HCT116 (cell line): ENCODE measurements at regions not wholly inside any gene's neighbourhood (a gene's known extent, or its start where the extent isn't known, plus 50 kb on each side); places are given as distances from the start of the nearest gene placed in this dataset.

Experiments
- ATAC-seq: fragments of 200-7000 bp; cut with Tn5 transposase; 2 replicates; pipeline ENCODE4 v1.9.1; 2020; ENCODE audit warnings: mild to moderate bottlenecking, moderate library complexity
- BruUV-seq: library from RNA; stranded (reverse); fragments of 400-500 nt; replicated peaks from 2 replicates; lab custom pipeline; 2021; lab: Mats Ljungman, UMichigan
- CTCF ChIA-PET: fragments of 300-600 bp; sonication (Branson Sonifier 250); formaldehyde crosslinking; loops from one replicate; lab custom pipeline; 2021; ENCODE audit warnings: antibody characterized with exemption; lab: Charles Lee
- POLR2A ChIA-PET: fragments of 300-600, 350-600 bp; sonication (Branson Sonifier 250); formaldehyde crosslinking; loops from one replicate; lab custom pipeline; 2021; ENCODE audit warnings: antibody characterized with exemption; lab: Charles Lee
- RAD21 ChIA-PET, 2 experiments: fragments of 300-600 bp; sonication (Branson Sonifier 250); formaldehyde crosslinking; loops; one replicate each; lab custom pipeline; 2023; ENCODE audit warnings: low total read pairs in 2 of 2; ENCODE audit not compliant: uncharacterized antibody in 2 of 2, unreplicated experiment in 2 of 2, low non-redundant PET in 1 of 2; lab: Charles Lee
- DNase-seq: peaks from one replicate; pipeline ENCODE4 v3.0.0-alpha.2; 2010; ENCODE audit warnings: low read depth, low spot score
- H2AFZ ChIP-seq: fragments of 200-600 bp; shearing (Covaris generic), sonication (generic); 2 replicates; pipeline ENCODE4 v1.6.1; 2017; ENCODE audit warnings: low read depth, mixed run types, mixed read lengths, antibody characterized with exemption, low read length; ENCODE audit not compliant: poor library complexity, severe bottlenecking
- H3K27ac ChIP-seq: 2 replicates; pipeline ENCODE4 v1.5.1; 2012; ENCODE audit warnings: low read depth, low read length
- H3K27me3 ChIP-seq: fragments of 200-600 bp; sonication (generic); 2 replicates; pipeline ENCODE4 v1.6.1; 2016; ENCODE audit warnings: mixed run types, low read length, mixed read lengths; ENCODE audit not compliant: insufficient read depth
- H3K36me3 ChIP-seq, 2 experiments: fragments of 200-500 bp in 1 of 2; fragments of 200-600 bp in 1 of 2; sonication (Bioruptor generic) in 1 of 2; sonication (generic) in 1 of 2; 2 replicates each; pipeline versions ENCODE4 v1.5.1 to v1.6.1; 2014 to 2016; ENCODE audit warnings: low read length in 2 of 2, inconsistent platforms in 1 of 2, mixed read lengths in 1 of 2, mixed run types in 1 of 2; ENCODE audit not compliant: insufficient read depth in 2 of 2, control insufficient read depth in 1 of 2
- H3K4me1 ChIP-seq, 2 experiments: fragments of 200-600 bp in 1 of 2; sonication (generic) in 1 of 2; 2 replicates each; pipeline versions ENCODE4 v1.5.1 to v1.6.1; 2012 to 2017; ENCODE audit warnings: low read length in 2 of 2, inconsistent platforms in 1 of 2, mild to moderate bottlenecking in 1 of 2, mixed read lengths in 1 of 2, mixed run types in 1 of 2, moderate library complexity in 1 of 2; ENCODE audit not compliant: insufficient read depth in 2 of 2, control insufficient read depth in 1 of 2
- H3K4me2 ChIP-seq: fragments of 200-600 bp; sonication (generic); 2 replicates; pipeline ENCODE4 v1.6.1; 2017; ENCODE audit warnings: mixed run types, low read length, mixed read lengths
- H3K4me3 ChIP-seq, 2 experiments: fragments of 200-600 bp in 1 of 2; sonication (generic) in 1 of 2; replicated peaks in 1 of 2; 2 replicates each; pipeline ENCODE4 v1.5.1; 2011 to 2016; ENCODE audit warnings: low read length in 2 of 2, control low read depth in 1 of 2, low read depth in 1 of 2, mild to moderate bottlenecking in 1 of 2, mixed read lengths in 1 of 2, mixed run types in 1 of 2
- H3K79me2 ChIP-seq: fragments of 200-600 bp; sonication (generic); 2 replicates; pipeline ENCODE4 v1.6.1; 2017; ENCODE audit warnings: mild to moderate bottlenecking, mixed run types, low read length, moderate library complexity, mixed read lengths; ENCODE audit not compliant: insufficient read depth
- H3K9ac ChIP-seq: fragments of 200-600 bp; sonication (generic); 2 replicates; pipeline ENCODE4 v1.6.1; 2016; ENCODE audit warnings: low read length, mixed read lengths
- H3K9me2 ChIP-seq: fragments of 200-600 bp; sonication (generic), shearing (Covaris generic); 2 replicates; pipeline ENCODE4 v1.6.1; 2017; ENCODE audit warnings: mixed run types, mild to moderate bottlenecking, moderate library complexity; ENCODE audit not compliant: insufficient read depth
- H3K9me3 ChIP-seq, 2 experiments: fragments of 200-500 bp in 1 of 2; fragments of 200-600 bp in 1 of 2; sonication (Bioruptor generic) in 1 of 2; sonication (generic) in 1 of 2; 2 replicates each; pipeline ENCODE4 v1.6.1; 2014 to 2017; ENCODE audit warnings: low read length in 2 of 2, mixed read lengths in 2 of 2, inconsistent platforms in 1 of 2, low read depth in 1 of 2, mild to moderate bottlenecking in 1 of 2, mixed run types in 1 of 2, moderate library complexity in 1 of 2; ENCODE audit not compliant: control insufficient read depth in 1 of 2, insufficient read depth in 1 of 2
- H4K20me1 ChIP-seq: fragments of 200-600 bp; sonication (generic), shearing (Covaris generic); 2 replicates; pipeline ENCODE4 v1.6.1; 2017; ENCODE audit warnings: mixed run types, mild to moderate bottlenecking, moderate library complexity; ENCODE audit not compliant: insufficient read depth
- EGR1 ChIP-seq: IDR thresholded peaks from 2 replicates; pipeline ENCODE4 v1.6.1; 2012; ENCODE audit warnings: low read depth
- EZH2phosphoT487 ChIP-seq: fragments of 200-600 bp; IDR thresholded peaks from 2 replicates; pipeline ENCODE4 v1.6.1; 2018; ENCODE audit warnings: antibody characterized with exemption, borderline replicate concordance
- FOSL1 ChIP-seq: IDR thresholded peaks from 2 replicates; pipeline ENCODE4 v1.6.1; 2012; ENCODE audit warnings: low read depth
- POLR2A ChIP-seq: IDR thresholded peaks from 2 replicates; pipeline ENCODE4 v1.7.0; 2011; ENCODE audit warnings: borderline replicate concordance; ENCODE audit not compliant: insufficient read depth, insufficient read length; ENCODE audit errors: extremely low read depth
- POLR2AphosphoS5 ChIP-seq: IDR thresholded peaks from 2 replicates; pipeline ENCODE4 v1.6.1; 2011; ENCODE audit warnings: mild to moderate bottlenecking, low read depth, low read length, moderate library complexity
- TCF7L2 ChIP-seq: IDR thresholded peaks from 2 replicates; pipeline ENCODE4 v1.7.0; 2011; ENCODE audit warnings: borderline replicate concordance, inconsistent platforms; ENCODE audit not compliant: insufficient read depth, insufficient read length; ENCODE audit errors: extremely low read depth
- intact Hi-C: fragments of 100-400 bp; cut with micrococcal nuclease; formaldehyde crosslinking; loops from 2 replicates; pipeline ENCODE4 v1.10.0; 2022

- no peaks in the 10 kb centered on the region for H4K20me1 ChIP-seq
- H3K9ac ChIP-seq: no peak overlapping the region
- no peaks in the 10 kb centered on the region for H3K36me3 ChIP-seq
- POLR2A ChIA-PET: no interaction called here
- intact Hi-C loops: no loop called here
- H3K27ac ChIP-seq: no peak overlapping the region
- CTCF ChIA-PET: no interaction called here
- no peaks in the 10 kb centered on the region for H3K9me2 ChIP-seq
- TF ChIP-seq POLR2A (no peak), TCF7L2 (peak; percentile 65)
- TF ChIP-seq, all 23 proteins: peak for 1
- H3K9me3 ChIP-seq: no peaks in the 10 kb centered on the region
- ATAC-seq (no peak), DNase-seq (no peak)
- RAD21 ChIA-PET: no interaction called here
- H3K4me1 ChIP-seq: no peaks in the 10 kb centered on the region
- H3K4me3 ChIP-seq: no peak overlapping the region
- H3K79me2 ChIP-seq: no peaks in the 10 kb centered on the region
- no TSS peak for BruUV-seq
- no peak overlapping the region for H3K4me2 ChIP-seq
- H2AFZ ChIP-seq: no peak overlapping the region
- no peaks in the 10 kb centered on the region for H3K27me3 ChIP-seq
Observed at GRCh38 chr2:84278386-84278785, 180.7 kb downstream of the SUCLG1 start.

DNA sequence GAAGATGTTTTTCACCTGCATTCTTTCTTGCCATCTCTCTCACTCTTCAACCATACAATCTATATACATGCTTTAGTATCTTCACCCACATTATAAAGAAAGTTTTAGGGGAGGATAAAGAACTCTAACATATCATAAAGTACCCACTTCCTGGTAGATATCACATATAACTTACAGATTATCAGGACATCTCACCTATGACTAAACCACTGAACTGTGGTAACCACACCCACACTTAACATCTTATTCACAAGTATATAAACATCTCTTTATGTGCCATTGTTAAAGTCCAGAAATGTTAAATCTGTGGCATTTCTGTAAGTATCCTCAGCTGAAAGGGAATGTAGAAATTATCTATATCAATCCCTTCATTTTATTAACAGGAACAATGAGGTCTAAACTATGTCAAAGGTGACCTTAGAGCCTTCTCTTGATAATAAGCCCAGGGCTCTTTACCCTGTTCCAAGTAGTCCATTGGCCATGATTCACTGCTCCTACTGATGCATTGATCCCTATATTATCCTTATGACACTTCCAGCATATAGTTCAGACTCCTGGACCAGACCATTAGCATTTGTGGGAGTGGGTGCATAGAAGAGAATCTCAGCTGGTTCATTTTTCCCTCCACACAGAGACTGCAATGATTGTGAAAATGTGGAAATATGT lies 182.4 kb downstream of the SUCLG1 start:
- BruUV-seq: no TSS peak
- H3K9me3 ChIP-seq: no peaks in the 10 kb centered on the region
- no peak overlapping the region for H3K9ac ChIP-seq

More for the DNA sequence above, 182.4 kb downstream of the SUCLG1 start:
- intact Hi-C loops: loop anchor here (1.0 kb wide), 1 partner anchor 13 kb away; no protein-coding TSS in a partner anchor
- ChIA-PET RAD21 (no interaction called here), POLR2A (no interaction called here), CTCF (no interaction called here)
- H3K36me3 ChIP-seq: no peaks in the 10 kb centered on the region
- no peak overlapping the region for H2AFZ ChIP-seq
- H3K4me2 ChIP-seq: no peak overlapping the region
- H3K27ac ChIP-seq: no peak overlapping the region
- no peaks in the 10 kb centered on the region for H3K27me3 ChIP-seq
- no peak for TF ChIP-seq POLR2AphosphoS5
- no peak for TF ChIP-seq EGR1
- no peak for TF ChIP-seq EZH2phosphoT487
- TF ChIP-seq FOSL1: no peak
- no peaks in the 10 kb centered on the region for H3K79me2 ChIP-seq
- no peaks in the 10 kb centered on the region for H3K9me2 ChIP-seq
- H4K20me1 ChIP-seq: no peaks in the 10 kb centered on the region
- DNase-seq: no peak
- H3K4me1 ChIP-seq: no peaks in the 10 kb centered on the region
- no peak for ATAC-seq
- H3K4me3 ChIP-seq: no peak overlapping the region
